ACC112 (cell line): ENCODE measurements at regions not wholly inside any gene's neighbourhood (a gene's known extent, or its start where the extent isn't known, plus 50 kb on each side); places are given as distances from the start of the nearest gene placed in this dataset.

Experiments used
- H2AFZ ChIP-seq: fragments of 200-600 bp; sonication (generic); one replicate; pipeline ENCODE4 v1.6.0; 2017; ENCODE audit warnings: antibody characterized with exemption, low read length; ENCODE audit not compliant: unreplicated experiment
- H3K27ac ChIP-seq: fragments of 200-600 bp; sonication (generic); 2 replicates; pipeline ENCODE4 v1.5.1; 2014; ENCODE audit warnings: low read depth, mild to moderate bottlenecking, antibody characterized with exemption, low read length, moderate library complexity
- H3K27me3 ChIP-seq: fragments of 200-600 bp; sonication (generic); 2 replicates; pipeline ENCODE4 v1.6.1; 2014; ENCODE audit warnings: mild to moderate bottlenecking, antibody characterized with exemption, low read length, moderate library complexity, mixed read lengths; ENCODE audit not compliant: insufficient read depth
- H3K36me3 ChIP-seq: fragments of 200-600 bp; sonication (generic); 2 replicates; pipeline ENCODE4 v1.6.1; 2016; ENCODE audit warnings: mild to moderate bottlenecking, antibody characterized with exemption, low read length, moderate library complexity, mixed read lengths; ENCODE audit not compliant: insufficient read depth
- H3K4me1 ChIP-seq: fragments of 200-600 bp; sonication (generic); one replicate; pipeline ENCODE4 v1.6.1; 2016; ENCODE audit warnings: low read length, mixed read lengths; ENCODE audit not compliant: insufficient read depth, unreplicated experiment, control insufficient read depth
- H3K4me3 ChIP-seq: fragments of 200-600 bp; sonication (generic); 2 replicates; pipeline ENCODE4 v1.5.1; 2014; ENCODE audit warnings: mild to moderate bottlenecking, low read depth, low read length
- H3K79me2 ChIP-seq: fragments of 200-600 bp; sonication (generic); one replicate; pipeline ENCODE4 v1.6.0; 2016; ENCODE audit warnings: low read length; ENCODE audit not compliant: control insufficient read depth, unreplicated experiment, insufficient read depth

DNA sequence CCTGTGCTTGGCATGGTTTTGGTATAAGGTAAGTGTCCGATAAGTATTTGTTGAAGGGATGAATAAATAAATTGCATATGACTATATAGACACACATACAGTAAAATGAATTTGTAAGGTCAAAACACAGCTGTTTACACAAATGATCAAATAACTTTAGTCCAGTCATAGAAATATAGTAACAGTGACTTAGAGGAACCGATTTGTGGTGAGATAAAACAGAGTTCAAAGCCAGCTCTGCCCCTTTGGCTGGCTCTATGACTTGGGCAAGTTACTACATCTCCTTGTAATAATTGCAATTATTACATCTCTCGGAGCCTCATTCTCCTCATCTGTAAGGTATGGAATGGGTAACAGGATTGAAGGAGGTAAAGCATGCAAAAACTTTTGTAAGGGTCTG, 384.0 kb downstream of the PLK2 start:
- Histone ChIP-seq H3K27me3 (no peaks in the 10 kb centered on the region), H3K4me3 (no peak overlapping the region), H3K27ac (no peak overlapping the region), H2AFZ (no peak overlapping the region), H3K36me3 (no peaks in the 10 kb centered on the region), H3K4me1 (peaks cover 7% of the 10 kb centered on the region), H3K79me2 (no peaks in the 10 kb centered on the region)

- no peaks in the 10 kb centered on the region for H3K36me3 ChIP-seq
- H3K4me1 ChIP-seq, result peaks cover 7% of the 10 kb centered on the region
- H2AFZ ChIP-seq, result no peak overlapping the region
- no peaks in the 10 kb centered on the region for H3K79me2 ChIP-seq
- no peak overlapping the region for H3K4me3 ChIP-seq
- H3K27ac ChIP-seq, result no peak overlapping the region
- H3K27me3 ChIP-seq, result no peaks in the 10 kb centered on the region
These were observed 385.2 kb downstream of the PLK2 start for GRCh38 chr5:58074717-58075116.

GRCh38 chr5:58074222-58074621, 385.7 kb downstream of the PLK2 start:
- H2AFZ ChIP-seq, result no peak overlapping the region
- H3K27me3 ChIP-seq, result no peaks in the 10 kb centered on the region
- no peak overlapping the region for H3K4me3 ChIP-seq
- no peak overlapping the region for H3K27ac ChIP-seq
- peaks cover 7% of the 10 kb centered on the region for H3K4me1 ChIP-seq
- H3K36me3 ChIP-seq, result no peaks in the 10 kb centered on the region
- no peaks in the 10 kb centered on the region for H3K79me2 ChIP-seq

DNA sequence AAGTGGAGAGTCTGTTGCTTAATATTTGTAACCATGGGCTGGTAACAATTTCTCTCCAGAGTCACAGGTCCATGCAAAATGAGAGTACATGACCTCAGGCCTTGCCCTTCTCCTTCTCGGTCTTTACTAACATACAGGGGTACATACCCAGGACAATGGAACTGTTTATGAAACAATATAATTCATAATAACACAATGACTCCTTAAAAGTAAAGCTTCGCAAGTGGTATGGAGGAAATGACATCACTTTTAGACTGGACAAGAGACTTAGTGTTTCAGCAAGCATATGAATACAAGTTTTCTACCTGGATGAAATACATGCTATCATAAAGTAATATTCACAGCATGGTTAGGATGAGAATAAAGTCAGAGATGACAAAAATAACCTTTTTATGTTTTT, 386.6 kb downstream of the PLK2 start:
- Histone ChIP-seq H3K27me3 (no peaks in the 10 kb centered on the region), H2AFZ (peak overlapping the region; percentile 96), H3K79me2 (no peaks in the 10 kb centered on the region), H3K4me1 (peaks cover 7% of the 10 kb centered on the region), H3K4me3 (no peak overlapping the region), H3K36me3 (no peaks in the 10 kb centered on the region), H3K27ac (no peak overlapping the region)

- no peaks in the 10 kb centered on the region for H3K79me2 ChIP-seq
- H3K27me3 ChIP-seq, result no peaks in the 10 kb centered on the region
- H2AFZ ChIP-seq, result peak overlapping the region; percentile 96
- no peaks in the 10 kb centered on the region for H3K36me3 ChIP-seq
- peaks cover 7% of the 10 kb centered on the region for H3K4me1 ChIP-seq
- H3K27ac ChIP-seq, result no peak overlapping the region
- peak overlapping the region; percentile 67 for H3K4me3 ChIP-seq
These were observed 387.5 kb downstream of the PLK2 start for GRCh38 chr5:58072300-58072965.

- Histone ChIP-seq H2AFZ (peak overlapping the region; percentile 96), H3K27ac (no peak overlapping the region), H3K36me3 (no peaks in the 10 kb centered on the region), H3K27me3 (no peaks in the 10 kb centered on the region), H3K4me3 (no peak overlapping the region), H3K4me1 (peaks cover 7% of the 10 kb centered on the region), H3K79me2 (no peaks in the 10 kb centered on the region)
These were observed 388.3 kb downstream of the PLK2 start for GRCh38 chr5:58071566-58071965.

- peaks cover 7% of the 10 kb centered on the region for H3K4me1 ChIP-seq
- no peak overlapping the region for H2AFZ ChIP-seq
- no peaks in the 10 kb centered on the region for H3K79me2 ChIP-seq
- no peak overlapping the region for H3K4me3 ChIP-seq
- H3K36me3 ChIP-seq, result no peaks in the 10 kb centered on the region
- H3K27ac ChIP-seq, result no peak overlapping the region
- no peaks in the 10 kb centered on the region for H3K27me3 ChIP-seq
These were observed 390.0 kb downstream of the PLK2 start for GRCh38 chr5:58069846-58070245.

GRCh38 chr5:58069016-58069705, 390.7 kb downstream of the PLK2 start:
- H2AFZ ChIP-seq, result no peak overlapping the region
- H3K4me1 ChIP-seq, result peaks cover 7% of the 10 kb centered on the region
- no peaks in the 10 kb centered on the region for H3K36me3 ChIP-seq
- H3K27me3 ChIP-seq, result no peaks in the 10 kb centered on the region
- H3K27ac ChIP-seq, result no peak overlapping the region
- no peak overlapping the region for H3K4me3 ChIP-seq
- H3K79me2 ChIP-seq, result no peaks in the 10 kb centered on the region

DNA sequence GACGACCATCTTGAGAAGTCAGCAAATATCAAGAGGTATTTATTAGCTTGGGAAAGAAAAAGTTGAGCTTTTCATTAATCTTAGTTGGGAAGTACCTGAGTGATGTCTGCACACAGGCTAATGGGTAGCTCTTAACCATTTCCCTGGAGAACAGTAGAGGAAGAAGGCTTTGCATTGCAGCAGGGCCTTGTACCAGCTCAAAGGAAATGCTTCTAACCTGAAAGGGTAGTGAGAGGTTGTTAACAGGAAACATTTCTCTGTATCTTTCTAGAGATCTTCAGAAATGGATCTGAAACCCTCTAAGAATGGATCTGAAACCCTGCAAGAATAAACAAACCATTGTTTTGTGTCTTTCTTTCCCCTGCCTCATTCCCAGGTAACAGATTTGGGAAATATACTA, 393.3 kb downstream of the PLK2 start:
- H3K79me2 ChIP-seq, result no peaks in the 10 kb centered on the region
- H3K27me3 ChIP-seq, result no peaks in the 10 kb centered on the region
- no peak overlapping the region for H2AFZ ChIP-seq
- no peaks in the 10 kb centered on the region for H3K36me3 ChIP-seq
- no peak overlapping the region for H3K27ac ChIP-seq
- H3K4me3 ChIP-seq, result no peak overlapping the region
- no peaks in the 10 kb centered on the region for H3K4me1 ChIP-seq

- no peak overlapping the region for H2AFZ ChIP-seq
- H3K4me1 ChIP-seq, result peaks cover 4% of the 10 kb centered on the region
- H3K4me3 ChIP-seq, result no peak overlapping the region
- H3K36me3 ChIP-seq, result no peaks in the 10 kb centered on the region
- no peak overlapping the region for H3K27ac ChIP-seq
- H3K27me3 ChIP-seq, result no peaks in the 10 kb centered on the region
- H3K79me2 ChIP-seq, result no peaks in the 10 kb centered on the region
These were observed 393.8 kb downstream of the PLK2 start for GRCh38 chr5:58066076-58066475.

- Histone ChIP-seq H3K27ac (no peak overlapping the region), H3K79me2 (no peaks in the 10 kb centered on the region), H2AFZ (no peak overlapping the region), H3K4me3 (no peak overlapping the region), H3K4me1 (peaks cover 10% of the 10 kb centered on the region), H3K27me3 (no peaks in the 10 kb centered on the region), H3K36me3 (no peaks in the 10 kb centered on the region)
These were observed 395.1 kb downstream of the PLK2 start for GRCh38 chr5:58064801-58065200.
